ENCODE measurements at regions not wholly inside any gene's neighbourhood (a gene's known extent, or its start where the extent isn't known, plus 50 kb on each side); places are given as distances from the start of the nearest gene placed in this dataset.

DNA sequence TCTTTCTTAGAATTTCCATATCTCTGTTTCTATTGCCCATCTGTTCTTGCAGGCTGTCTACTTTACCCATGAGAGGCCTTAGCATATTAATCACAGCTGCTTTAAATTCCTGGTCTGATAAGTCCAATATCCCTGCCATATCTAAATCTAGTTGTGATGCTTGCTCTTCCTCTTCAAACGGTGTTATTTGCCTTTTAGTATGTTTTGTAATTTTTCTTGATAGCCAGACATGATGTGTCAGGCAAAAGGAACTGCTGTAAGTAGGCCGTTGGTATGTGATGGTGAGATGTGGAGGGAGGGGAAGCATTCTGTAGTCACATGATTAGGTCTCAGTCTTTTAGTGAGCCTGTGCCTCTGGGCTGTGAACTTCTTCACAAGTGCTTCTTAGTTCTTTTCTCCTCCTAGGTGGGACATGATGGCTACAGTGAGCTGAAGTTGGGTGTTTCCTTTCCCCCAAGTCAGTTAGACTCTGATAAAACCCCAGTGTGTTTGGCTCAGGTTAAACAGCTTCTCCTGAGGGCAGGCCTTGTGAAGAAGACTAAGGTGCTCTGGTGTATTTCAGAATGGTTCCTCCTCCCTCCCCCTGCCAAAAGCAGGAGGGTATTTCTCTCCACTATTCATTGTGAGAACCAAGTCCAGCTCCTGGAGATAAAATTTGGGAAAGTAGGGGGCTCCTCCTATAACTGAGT, 195.9 kb upstream of the PARP11 start:
- TF ChIP-seq, protein P1, sequence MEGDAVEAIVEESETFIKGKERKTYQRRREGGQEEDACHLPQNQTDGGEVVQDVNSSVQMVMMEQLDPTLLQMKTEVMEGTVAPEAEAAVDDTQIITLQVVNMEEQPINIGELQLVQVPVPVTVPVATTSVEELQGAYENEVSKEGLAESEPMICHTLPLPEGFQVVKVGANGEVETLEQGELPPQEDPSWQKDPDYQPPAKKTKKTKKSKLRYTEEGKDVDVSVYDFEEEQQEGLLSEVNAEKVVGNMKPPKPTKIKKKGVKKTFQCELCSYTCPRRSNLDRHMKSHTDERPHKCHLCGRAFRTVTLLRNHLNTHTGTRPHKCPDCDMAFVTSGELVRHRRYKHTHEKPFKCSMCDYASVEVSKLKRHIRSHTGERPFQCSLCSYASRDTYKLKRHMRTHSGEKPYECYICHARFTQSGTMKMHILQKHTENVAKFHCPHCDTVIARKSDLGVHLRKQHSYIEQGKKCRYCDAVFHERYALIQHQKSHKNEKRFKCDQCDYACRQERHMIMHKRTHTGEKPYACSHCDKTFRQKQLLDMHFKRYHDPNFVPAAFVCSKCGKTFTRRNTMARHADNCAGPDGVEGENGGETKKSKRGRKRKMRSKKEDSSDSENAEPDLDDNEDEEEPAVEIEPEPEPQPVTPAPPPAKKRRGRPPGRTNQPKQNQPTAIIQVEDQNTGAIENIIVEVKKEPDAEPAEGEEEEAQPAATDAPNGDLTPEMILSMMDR (IDR thresholded peaks at IDR 0.05) = no peak
- no peak for TF ChIP-seq POLR2A (IDR thresholded peaks at IDR 0.05)
